Prostate gland (tissue), 2 donors: ENCODE measurements at regions not wholly inside any gene's neighbourhood (a gene's known extent, or its start where the extent isn't known, plus 50 kb on each side); places are given as distances from the start of the nearest gene placed in this dataset.
"Not testable (repeated sequence)": the region's sequence is repeated elsewhere in the genome, so short reads cannot be mapped to it uniquely, and the experiment has no call there.

Experiments used
- DNase-seq: peaks from one replicate; pipeline ENCODE4 v3.0.0-alpha.2; 2019; ENCODE audit warnings: low spot score
- H3K27ac ChIP-seq, 2 donors: fragments of 200-600 bp; sonication (generic); 2 replicates each; pipeline ENCODE4 v1.5.1; 2017 to 2019
- H3K27me3 ChIP-seq: fragments of 200-600 bp; sonication (generic); replicated peaks from 2 replicates; pipeline ENCODE4 v1.5.1; 2019; ENCODE audit not compliant: insufficient read depth
- H3K36me3 ChIP-seq, 2 donors: fragments of 200-600 bp; sonication (generic); 1 replicate in 1 of 2; 2 replicates in 1 of 2; pipeline versions ENCODE4 v1.5.1 to v1.8.1; 2017 to 2019
- H3K4me1 ChIP-seq: fragments of 200-600 bp; sonication (generic); replicated peaks from 2 replicates; pipeline ENCODE4 v1.5.1; 2019
- H3K4me3 ChIP-seq, 2 donors: fragments of 200-600 bp; sonication (generic); 2 replicates each; pipeline ENCODE4 v1.5.1; 2017 to 2019
- H3K9me3 ChIP-seq: fragments of 200-600 bp; sonication (generic); 2 replicates; pipeline ENCODE4 v1.5.1; 2017
- CTCF ChIP-seq, 4 experiments: fragments of 200-600 bp in 2 of 4; fragments of 450-650 bp in 2 of 4; sonication (generic) in 2 of 4; IDR thresholded peaks; 1 replicate in 3 of 4; 2 replicates in 1 of 4; pipeline ENCODE4 v1.5.1; 2016 to 2019; ENCODE audit warnings: antibody characterized with exemption in 4 of 4, mild to moderate bottlenecking in 2 of 4, moderate library complexity in 2 of 4
- POLR2A ChIP-seq: fragments of 450-650 bp; IDR thresholded peaks from one replicate; pipeline ENCODE4 v1.6.1; 2016; ENCODE audit warnings: antibody characterized with exemption, mild to moderate bottlenecking
- POLR2AphosphoS5 ChIP-seq: sonication (generic); formaldehyde crosslinking; IDR thresholded peaks from one replicate; pipeline ENCODE4 v1.6.1; 2017; ENCODE audit warnings: antibody characterized with exemption
- WGBS: methylation state at CpG from one replicate; pipeline ENCODE4 v1.1.5; 2018; 5-methylcytosine and 5-hydroxymethylcytosine counted together
- intact Hi-C: fragments of 100-400 bp; cut with DNase I; formaldehyde crosslinking; loops from one replicate; pipeline ENCODE4 v1.14.2; 2022

GRCh38 chr13:22812793-22813192, 368.0 kb upstream of the SGCG start:
- no peak for TF ChIP-seq CTCF (IDR thresholded peaks at IDR 0.05)
- TF ChIP-seq POLR2AphosphoS5, result peak; percentile 84
- no peak for TF ChIP-seq POLR2A
- H3K4me3 ChIP-seq, result no peak overlapping the region
- peak; percentile 77 for DNase-seq
- no peaks in the 10 kb centered on the region for H3K4me1 ChIP-seq
- H3K36me3 ChIP-seq, result no peaks in the 10 kb centered on the region
- H3K27ac ChIP-seq, result no peak overlapping the region
- intact Hi-C loops, result no loop called here
- H3K27me3 ChIP-seq, result no peaks in the 10 kb centered on the region
- 13% methylated on average over 3 of the region's 3 CpGs for WGBS
- no peaks in the 10 kb centered on the region for H3K9me3 ChIP-seq

GRCh38 chr13:22813531-22814377, 367.0 kb upstream of the SGCG start:
- 13% methylated on average over 21 of the region's 21 CpGs for WGBS
- intact Hi-C loops, H3K4me1 ChIP-seq, H3K9me3 ChIP-seq, DNase-seq, H3K27me3 ChIP-seq, H3K36me3 ChIP-seq, H3K27ac ChIP-seq: not testable (repeated sequence)
- H3K4me3 ChIP-seq, result peak overlapping the region in 1 of 2 donors; percentile 10

GRCh38 chr13:22814433-22814832, 366.3 kb upstream of the SGCG start:
- WGBS, result 84% methylated on average over 8 of the region's 8 CpGs

GRCh38 chr13:22821589-22821988, 359.2 kb upstream of the SGCG start:
- intact Hi-C loops, result no loop called here
- 89% methylated on average over 2 of the region's 2 CpGs for WGBS

More at GRCh38 chr13:22814433-22814832, 366.3 kb upstream of the SGCG start:
- H3K4me3 ChIP-seq, H3K27ac ChIP-seq, H3K27me3 ChIP-seq, H3K36me3 ChIP-seq, H3K9me3 ChIP-seq, intact Hi-C loops, DNase-seq, H3K4me1 ChIP-seq: not testable (repeated sequence)

GRCh38 chr13:22825186-22825585, 355.6 kb upstream of the SGCG start:
- DNase-seq, result no peak
- no peak for TF ChIP-seq POLR2AphosphoS5
- TF ChIP-seq CTCF (IDR thresholded peaks at IDR 0.05), result no peak
- no peak for TF ChIP-seq POLR2A
- Histone ChIP-seq H3K36me3 (no peaks in the 10 kb centered on the region), H3K4me3 (no peak overlapping the region), H3K9me3 (no peaks in the 10 kb centered on the region), H3K4me1 (no peaks in the 10 kb centered on the region), H3K27ac (no peak overlapping the region), H3K27me3 (no peaks in the 10 kb centered on the region)
- intact Hi-C loops, result no loop called here
- WGBS, result 97% methylated on average over 1 of the region's 1 CpG

More at GRCh38 chr13:22821589-22821988, 359.2 kb upstream of the SGCG start:
- no peak for DNase-seq
- no peak overlapping the region for H3K27ac ChIP-seq
- no peak overlapping the region for H3K4me3 ChIP-seq
- no peaks in the 10 kb centered on the region for H3K4me1 ChIP-seq
- TF ChIP-seq POLR2AphosphoS5, result no peak
- no peak for TF ChIP-seq CTCF (IDR thresholded peaks at IDR 0.05)
- TF ChIP-seq POLR2A, result no peak
- H3K9me3 ChIP-seq, result no peaks in the 10 kb centered on the region
- no peaks in the 10 kb centered on the region for H3K36me3 ChIP-seq
- H3K27me3 ChIP-seq, result no peaks in the 10 kb centered on the region

GRCh38 chr13:22828081-22828480, 352.7 kb upstream of the SGCG start:
- H3K4me3 ChIP-seq, result no peak overlapping the region
- WGBS, result 87% methylated on average over 2 of the region's 2 CpGs
- no peak overlapping the region for H3K27ac ChIP-seq
- DNase-seq, result no peak
- H3K9me3 ChIP-seq, result no peaks in the 10 kb centered on the region
- H3K4me1 ChIP-seq, result no peaks in the 10 kb centered on the region
- no peaks in the 10 kb centered on the region for H3K36me3 ChIP-seq
- intact Hi-C loops, result no loop called here
- H3K27me3 ChIP-seq, result no peaks in the 10 kb centered on the region
- TF ChIP-seq CTCF (IDR thresholded peaks at IDR 0.05) (no peak), POLR2AphosphoS5 (no peak), POLR2A (no peak)
